ENCODE measurements at regions not wholly inside any gene's neighbourhood (a gene's known extent, or its start where the extent isn't known, plus 50 kb on each side); places are given as distances from the start of the nearest gene placed in this dataset.
"Not testable (repeated sequence)": the region's sequence is repeated elsewhere in the genome, so short reads cannot be mapped to it uniquely, and the experiment has no call there.

DNA sequence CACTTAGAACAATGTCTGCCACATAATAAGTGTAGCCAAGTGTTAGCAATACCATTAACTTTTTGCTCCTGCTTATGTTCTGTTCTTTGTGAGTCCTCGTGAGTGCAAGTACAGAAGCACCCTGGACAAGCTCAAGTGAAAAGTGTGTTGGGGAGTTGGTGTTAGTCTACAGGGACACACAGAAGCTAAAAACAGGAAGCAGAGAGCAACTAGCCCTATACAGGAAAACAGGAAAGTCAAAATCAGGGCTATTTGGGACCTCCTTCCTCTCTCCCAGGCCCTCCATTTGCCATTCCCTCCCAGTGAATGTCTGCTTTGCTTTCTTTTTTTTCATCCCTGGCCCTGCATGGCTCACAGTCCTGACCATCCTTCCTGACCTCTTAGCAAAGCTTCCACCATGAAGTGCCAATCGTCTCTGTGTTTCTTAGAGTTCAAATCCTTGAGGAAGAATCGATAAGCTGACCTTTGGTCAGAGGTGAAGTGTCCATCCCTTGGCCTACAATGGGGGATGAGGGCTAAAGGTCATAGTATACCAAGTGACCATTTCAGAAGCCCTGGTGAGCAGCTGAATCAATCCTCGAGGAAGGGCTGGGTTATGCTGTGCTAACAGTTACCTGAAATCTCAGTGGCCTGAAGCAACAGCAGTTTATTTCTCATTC lies 328.2 kb downstream of the SHQ1 start:
- FAIRE-seq (peak; percentile 46), DNase-seq (ENCODE audit: insufficient read length) (no peak)
- no peak for TF ChIP-seq TAF1 (IDR thresholded peaks at IDR 0.05; ENCODE audit: borderline replicate concordance, low read depth, low read length)

DNA sequence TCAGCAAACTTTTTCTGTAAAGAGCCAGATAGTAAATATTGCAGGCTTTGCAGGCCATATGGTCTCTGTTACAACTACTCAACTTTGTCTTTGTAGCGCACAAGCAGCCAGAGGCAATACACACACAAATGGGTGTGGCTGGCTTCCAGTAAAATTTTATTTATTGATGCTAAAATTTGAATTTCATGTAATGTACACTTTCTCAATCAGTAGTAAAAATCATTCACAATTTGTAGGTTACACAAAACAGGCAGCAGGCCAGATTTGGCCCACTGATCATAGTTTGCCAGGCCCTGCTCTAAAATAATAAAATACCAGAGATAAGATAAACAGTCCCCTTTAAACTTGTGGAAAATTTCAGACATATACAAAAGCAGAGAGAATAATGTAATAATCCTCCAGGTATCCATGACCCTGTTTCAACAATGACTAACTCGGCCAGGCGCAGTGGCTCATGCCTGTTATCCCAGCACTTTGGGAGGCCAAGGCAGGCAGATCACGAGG lies 330.3 kb downstream of the SHQ1 start:
- no peak for TF ChIP-seq TAF1 (IDR thresholded peaks at IDR 0.05; ENCODE audit: borderline replicate concordance, low read depth, low read length)
- DNase-seq (ENCODE audit: insufficient read length) = no peak
- no peak for FAIRE-seq

DNA sequence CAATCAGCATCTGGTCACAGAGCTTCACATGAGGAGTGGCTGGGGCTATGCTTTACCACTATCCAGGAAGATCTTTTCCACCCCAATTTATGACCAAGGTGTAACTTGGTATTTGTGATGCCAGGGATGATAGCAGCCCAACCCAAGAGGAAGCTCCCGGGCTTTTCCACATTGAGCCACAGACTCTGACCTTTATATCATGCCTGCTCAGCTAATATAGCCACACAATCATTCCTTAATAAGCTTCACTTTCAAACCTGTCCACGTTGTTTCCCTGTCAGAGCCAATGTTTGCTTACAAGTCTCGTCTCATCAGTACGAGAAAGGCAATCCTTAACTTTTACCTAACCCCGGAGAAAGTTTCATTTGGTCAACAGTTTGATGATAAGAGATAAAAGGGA lies 330.9 kb downstream of the SHQ1 start:
- DNase-seq (ENCODE audit: insufficient read length) (no peak), FAIRE-seq (no peak)
- TF ChIP-seq TAF1 (IDR thresholded peaks at IDR 0.05; ENCODE audit: borderline replicate concordance, low read depth, low read length) = no peak
- TF ChIP-seq POLR2A (IDR thresholded peaks at IDR 0.05; ENCODE audit: low read depth, low read length) = no peak
- no peak for TF ChIP-seq POLR2AphosphoS5 (IDR thresholded peaks at IDR 0.05; ENCODE audit: low read depth, low read length)

DNA sequence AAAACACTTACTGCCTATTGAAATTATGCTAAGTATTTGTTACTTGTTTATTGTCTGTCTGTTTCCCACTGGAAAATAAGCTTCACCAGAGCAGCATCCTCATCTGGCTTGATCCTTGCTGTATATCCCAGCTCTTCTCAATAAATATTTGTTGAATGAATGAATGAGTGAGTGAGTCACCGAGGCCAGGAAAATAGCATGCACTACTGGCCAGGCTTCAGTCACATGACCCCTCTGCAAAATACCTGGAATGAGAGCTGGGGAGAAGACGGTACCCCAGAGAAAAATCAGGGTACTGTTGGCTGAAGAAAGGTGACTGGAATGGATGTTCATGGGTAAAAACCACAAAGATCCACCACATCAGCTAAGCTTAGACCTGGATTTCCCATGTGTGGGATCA lies 331.9 kb downstream of the SHQ1 start:
- DNase-seq (ENCODE audit: insufficient read length) (no peak), FAIRE-seq (no peak)
- TF ChIP-seq POLR2A (IDR thresholded peaks at IDR 0.05; ENCODE audit: low read depth, low read length) = no peak
- TF ChIP-seq POLR2AphosphoS5 (IDR thresholded peaks at IDR 0.05; ENCODE audit: low read depth, low read length) = no peak
- TF ChIP-seq TAF1 (IDR thresholded peaks at IDR 0.05; ENCODE audit: borderline replicate concordance, low read depth, low read length) = no peak

DNA sequence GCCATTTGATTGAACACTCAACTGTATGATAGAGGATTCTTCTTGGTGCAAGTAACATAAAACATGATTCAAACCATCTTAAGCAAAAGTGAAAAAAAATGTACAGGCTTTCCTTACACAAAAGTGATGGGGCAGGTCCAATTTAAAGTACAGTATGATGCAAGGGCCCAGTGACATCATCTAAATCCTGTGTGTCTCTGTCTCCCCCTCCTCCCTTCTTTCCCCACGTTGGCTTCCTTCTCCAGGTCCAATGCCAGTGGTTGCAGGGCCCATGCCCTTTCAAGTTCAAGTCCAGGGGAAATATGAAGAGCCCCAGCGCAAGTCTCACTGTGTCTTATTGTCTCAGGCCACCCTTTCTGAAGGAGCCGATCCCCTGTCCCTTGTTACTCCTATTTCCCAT lies 332.3 kb downstream of the SHQ1 start:
- no peak for TF ChIP-seq POLR2AphosphoS5 (IDR thresholded peaks at IDR 0.05; ENCODE audit: low read depth, low read length)
- DNase-seq (ENCODE audit: insufficient read length) (no peak), FAIRE-seq (no peak)

DNA sequence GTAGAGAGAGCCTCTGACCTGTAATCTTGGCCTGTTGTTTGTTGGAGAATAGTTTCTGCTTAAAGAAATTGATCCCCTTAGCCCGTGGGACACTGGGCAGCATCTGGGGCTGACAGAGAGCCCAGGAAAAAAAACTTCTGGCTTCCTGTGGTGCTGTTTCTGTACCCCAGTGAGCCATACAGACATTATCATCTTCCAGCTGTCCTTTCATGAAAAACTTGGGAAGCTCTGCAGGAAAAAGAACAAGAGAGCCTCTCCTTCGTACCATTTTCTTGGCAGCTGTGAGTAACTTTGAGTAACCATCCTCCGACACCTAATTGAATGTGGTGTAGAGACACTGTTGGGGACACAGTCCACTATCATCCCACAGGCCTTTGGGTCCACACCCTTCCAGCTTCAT lies 333.0 kb downstream of the SHQ1 start:
- DNase-seq (ENCODE audit: insufficient read length) (no peak), FAIRE-seq (no peak)
- no peak for TF ChIP-seq TAF1 (IDR thresholded peaks at IDR 0.05; ENCODE audit: borderline replicate concordance, low read depth, low read length)
- TF ChIP-seq POLR2A (IDR thresholded peaks at IDR 0.05; ENCODE audit: low read depth, low read length) = no peak
- TF ChIP-seq POLR2AphosphoS5 (IDR thresholded peaks at IDR 0.05; ENCODE audit: low read depth, low read length) = no peak

DNA sequence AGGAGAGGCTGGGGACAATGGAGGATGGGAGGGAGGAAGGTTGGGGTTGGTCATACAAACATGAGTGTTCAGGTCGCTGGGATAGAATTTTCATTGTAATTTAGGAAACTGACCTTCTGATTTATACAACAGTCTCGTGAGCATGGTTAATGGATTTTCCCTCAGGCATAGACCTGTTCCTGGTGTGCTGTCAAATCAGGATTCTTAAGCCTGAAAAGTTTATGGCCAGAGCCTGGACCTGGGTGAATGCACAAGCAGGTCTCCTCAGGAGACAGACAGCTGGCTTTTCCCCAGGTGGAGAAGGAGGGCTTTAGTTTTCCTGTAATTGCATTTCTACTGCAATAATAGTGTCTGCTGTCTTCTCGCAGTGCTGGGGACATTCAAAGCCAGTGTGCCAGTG lies 338.0 kb downstream of the SHQ1 start:
- TF ChIP-seq POLR2A (IDR thresholded peaks at IDR 0.05; ENCODE audit: low read depth, low read length) (no peak), POLR2AphosphoS5 (IDR thresholded peaks at IDR 0.05; ENCODE audit: low read depth, low read length) (no peak), TAF1 (IDR thresholded peaks at IDR 0.05; ENCODE audit: borderline replicate concordance, low read depth, low read length) (no peak)
- DNase-seq (ENCODE audit: insufficient read length) (no peak), FAIRE-seq (no peak)

DNA sequence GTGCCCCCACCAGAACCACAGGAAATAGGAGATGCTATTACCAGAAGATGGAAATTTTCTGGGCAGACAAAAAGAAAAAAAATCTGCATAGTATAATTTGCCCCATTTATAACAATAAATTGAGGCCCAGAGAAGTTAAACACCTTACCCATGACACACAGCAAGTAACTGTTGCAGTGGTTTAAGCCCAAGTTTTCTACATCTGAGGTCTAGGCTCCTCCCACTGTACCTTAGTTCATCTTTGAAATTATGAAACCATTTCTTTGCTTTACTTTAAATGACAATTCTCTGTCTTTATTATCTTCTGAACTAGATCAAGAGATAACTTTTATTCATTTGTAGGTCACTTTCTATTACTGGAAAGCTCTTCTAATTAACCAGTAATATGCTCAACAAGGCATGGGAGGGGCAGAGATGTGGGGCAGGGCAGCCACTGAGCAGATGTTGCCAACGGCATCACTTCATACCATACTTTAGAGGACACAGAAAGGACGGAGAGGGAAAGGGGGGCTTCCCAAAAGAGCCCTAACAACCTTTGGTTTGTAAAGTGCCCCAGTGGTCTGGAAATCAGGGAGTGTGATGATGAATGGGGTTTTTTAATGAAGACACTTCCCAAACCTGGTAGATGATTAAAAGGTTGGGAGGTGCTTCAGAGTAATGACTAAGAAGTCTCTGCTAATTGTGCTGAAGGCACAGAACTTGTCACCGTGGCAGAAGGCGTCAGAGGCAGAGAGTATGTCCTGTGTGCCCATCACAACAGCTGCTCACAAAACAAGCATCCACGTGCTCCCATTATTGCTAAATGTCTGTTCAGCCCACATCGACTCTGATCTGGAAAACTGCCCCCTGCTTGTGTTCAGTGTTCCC lies 342.5 kb downstream of the SHQ1 start:
- no peak for DNase-seq (ENCODE audit: insufficient read length)
- TF ChIP-seq TAF1 (IDR thresholded peaks at IDR 0.05; ENCODE audit: borderline replicate concordance, low read depth, low read length) (no peak), POLR2AphosphoS5 (IDR thresholded peaks at IDR 0.05; ENCODE audit: low read depth, low read length) (no peak), POLR2A (IDR thresholded peaks at IDR 0.05; ENCODE audit: low read depth, low read length) (no peak)
- FAIRE-seq = no peak

DNA sequence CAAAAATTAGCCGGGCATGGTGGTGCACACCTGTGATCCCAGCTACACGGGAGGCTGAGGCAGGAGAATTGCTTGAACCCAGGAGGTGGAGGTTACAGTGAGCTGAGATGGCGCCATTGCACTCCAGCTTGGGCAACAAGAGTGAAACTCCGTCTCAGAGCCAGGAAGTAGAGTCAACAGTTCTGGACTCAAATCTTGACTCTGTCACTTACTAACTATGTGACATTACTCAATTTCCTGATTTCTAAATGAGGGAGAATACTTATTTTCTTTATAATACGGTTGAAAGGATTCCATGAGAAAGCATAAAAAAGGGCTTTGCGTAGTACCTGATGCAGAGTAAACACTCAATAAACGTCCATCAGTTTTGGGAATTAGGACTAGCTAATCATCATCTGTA lies 350.7 kb downstream of the SHQ1 start:
- FAIRE-seq; DNase-seq (ENCODE audit: insufficient read length): not testable (repeated sequence)

DNA sequence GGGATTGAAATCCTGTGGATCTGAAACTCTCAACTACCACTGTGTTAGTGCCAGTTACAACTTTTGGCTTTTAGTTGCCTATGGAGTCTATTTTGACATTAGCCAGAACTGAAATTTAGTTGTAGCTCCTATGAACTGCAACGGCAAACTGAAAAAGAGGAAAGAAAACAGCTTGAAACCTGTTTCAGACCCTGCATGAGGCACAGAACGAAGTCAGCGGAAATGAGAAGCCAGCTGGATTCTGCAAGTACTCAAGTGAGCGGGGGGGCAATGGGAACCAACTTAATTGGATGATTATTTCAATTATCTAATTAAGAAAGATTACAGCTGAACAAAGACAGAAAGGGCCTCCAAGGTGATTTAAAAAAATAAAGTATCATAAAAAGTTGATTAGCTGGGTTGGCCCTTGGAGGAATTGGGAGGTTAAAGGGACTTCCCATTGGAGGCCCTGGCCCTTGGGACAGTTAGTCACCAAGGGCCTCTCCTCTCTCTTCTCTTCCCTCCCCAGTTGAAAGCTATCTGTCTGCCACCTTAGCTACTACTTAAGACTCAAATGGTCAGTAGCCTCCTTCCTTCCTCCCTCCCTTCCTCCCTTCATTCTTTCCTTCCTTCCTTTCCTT lies 352.1 kb downstream of the SHQ1 start:
- TF ChIP-seq TAF1 (IDR thresholded peaks at IDR 0.05; ENCODE audit: borderline replicate concordance, low read depth, low read length) (no peak), POLR2A (IDR thresholded peaks at IDR 0.05; ENCODE audit: low read depth, low read length) (no peak)
- DNase-seq (ENCODE audit: insufficient read length) = no peak
- no peak for FAIRE-seq

DNA sequence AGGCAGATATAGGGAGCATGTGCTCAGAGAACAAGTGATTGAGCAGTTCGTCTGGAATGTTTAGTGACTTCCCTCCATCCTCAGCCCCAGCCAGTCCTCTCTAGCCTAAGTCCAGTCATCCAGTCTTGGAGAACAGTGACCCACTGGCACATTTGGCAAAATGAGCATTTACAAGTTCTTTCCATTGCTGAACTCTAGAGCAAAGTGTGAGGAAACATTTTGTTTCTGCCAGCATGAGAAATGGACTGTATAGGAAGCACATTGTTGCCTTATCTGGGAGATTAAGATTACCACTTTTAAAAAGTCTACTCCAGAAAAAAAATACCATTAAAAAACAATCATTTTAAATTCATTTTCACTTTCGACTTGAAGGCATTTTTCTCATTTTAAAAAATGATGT lies 353.6 kb downstream of the SHQ1 start:
- TF ChIP-seq POLR2A (IDR thresholded peaks at IDR 0.05; ENCODE audit: low read depth, low read length) (no peak), TAF1 (IDR thresholded peaks at IDR 0.05; ENCODE audit: borderline replicate concordance, low read depth, low read length) (no peak), POLR2AphosphoS5 (IDR thresholded peaks at IDR 0.05; ENCODE audit: low read depth, low read length) (no peak)
- DNase-seq (ENCODE audit: insufficient read length) (no peak), FAIRE-seq (no peak)

DNA sequence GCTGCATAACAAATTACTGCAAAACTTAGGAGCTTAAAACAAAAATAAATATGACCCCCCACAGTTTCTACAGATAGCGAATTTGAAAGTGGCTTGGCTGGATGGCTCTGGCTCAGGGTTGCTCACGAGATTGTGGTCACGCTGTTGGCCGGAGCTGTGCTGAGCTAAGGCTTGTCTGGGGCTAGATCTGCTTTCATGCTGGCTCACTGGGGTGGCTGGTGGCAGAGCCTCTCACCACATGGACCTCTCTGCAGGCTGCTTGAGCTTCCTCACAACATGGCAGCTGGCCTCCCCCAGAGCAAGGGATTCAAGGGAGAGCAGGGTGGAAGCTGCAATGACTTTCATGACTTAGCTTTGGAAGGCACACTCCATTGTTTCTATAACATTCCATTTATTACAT lies 354.1 kb downstream of the SHQ1 start:
- DNase-seq (ENCODE audit: insufficient read length) (no peak), FAIRE-seq (no peak)
- TF ChIP-seq TAF1 (IDR thresholded peaks at IDR 0.05; ENCODE audit: borderline replicate concordance, low read depth, low read length) = no peak
